ENCODE measurements at regions not wholly inside any gene's neighbourhood (a gene's known extent, or its start where the extent isn't known, plus 50 kb on each side); places are given as distances from the start of the nearest gene placed in this dataset.

- Histone ChIP-seq H3K27ac (ENCODE audit: low read depth in 1 of 2, low read length in 2 of 2) (no peak overlapping the region), H3K36me3 (ENCODE audit: insufficient read depth, low read length) (no peaks in the 10 kb centered on the region), H3K4me3 (ENCODE audit: low read length) (no peak overlapping the region), H3K27me3 (ENCODE audit: control insufficient read depth in 1 of 2, insufficient read depth in 2 of 2, low read length in 2 of 2) (no peaks in the 10 kb centered on the region), H3K9me3 (ENCODE audit: control insufficient read depth in 1 of 2, insufficient read depth in 1 of 2, low read length in 2 of 2) (peaks cover 0 to 12% of the 10 kb centered on the region in 2 experiments), H3K4me1 (ENCODE audit: insufficient read depth, low read length) (no peaks in the 10 kb centered on the region)
- Mint-ChIP-seq H3K27me3 (no peaks in the 10 kb centered on the region), H3K27ac (no peak overlapping the region), H3K36me3 (ENCODE audit: low read depth) (no peaks in the 10 kb centered on the region), H3K4me1 (ENCODE audit: low read depth) (no peaks in the 10 kb centered on the region), H3K4me3 (no peak overlapping the region), H3K9me3 (peaks cover 7% of the 10 kb centered on the region)
- DNase-seq (peak in 1 of 14 experiments; percentile 2), ATAC-seq (ENCODE audit: poor library complexity) (no peak)
- intact Hi-C loops (cut with DNase I, micrococcal nuclease), result no loop called here
- no peak for TF ChIP-seq CTCF (IDR thresholded peaks at IDR 0.05)
- ChIA-PET CTCF (no interaction called here), POLR2A (no interaction called here)
Observed at GRCh38 chr6:76810286-76810685, 653.0 kb downstream of the HTR1B start.

GRCh38 chr6:76803038-76803580 lies 660.2 kb downstream of the HTR1B start:
- Histone ChIP-seq H3K27me3 (ENCODE audit: control insufficient read depth in 1 of 2, insufficient read depth in 2 of 2, low read length in 2 of 2) (no peaks in the 10 kb centered on the region), H3K4me1 (ENCODE audit: insufficient read depth, low read length) (no peaks in the 10 kb centered on the region), H3K4me3 (ENCODE audit: low read length) (no peak overlapping the region), H3K9me3 (ENCODE audit: control insufficient read depth in 1 of 2, insufficient read depth in 1 of 2, low read length in 2 of 2) (peaks cover 0 to 6% of the 10 kb centered on the region in 2 experiments), H3K27ac (ENCODE audit: low read depth in 1 of 2, low read length in 2 of 2) (no peak overlapping the region), H3K36me3 (ENCODE audit: insufficient read depth, low read length) (no peaks in the 10 kb centered on the region)
- no peak overlapping the region for H3K27ac Mint-ChIP-seq
- H3K36me3 Mint-ChIP-seq (ENCODE audit: low read depth), result no peaks in the 10 kb centered on the region
- H3K4me3 Mint-ChIP-seq, result no peak overlapping the region
- TF ChIP-seq CTCF (IDR thresholded peaks at IDR 0.05), result no peak
- intact Hi-C loops (cut with DNase I, micrococcal nuclease), result no loop called here
- H3K4me1 Mint-ChIP-seq (ENCODE audit: low read depth), result no peaks in the 10 kb centered on the region
- no peak for ATAC-seq (ENCODE audit: poor library complexity)
- CTCF ChIA-PET, result no interaction called here
- H3K27me3 Mint-ChIP-seq, result no peaks in the 10 kb centered on the region
- peaks cover 17% of the 10 kb centered on the region for H3K9me3 Mint-ChIP-seq
- DNase-seq, result no peak
- POLR2A ChIA-PET, result no interaction called here

- no peak overlapping the region for H3K4me3 Mint-ChIP-seq
- DNase-seq (no peak), ATAC-seq (ENCODE audit: poor library complexity) (no peak)
- H3K36me3 Mint-ChIP-seq (ENCODE audit: low read depth), result no peaks in the 10 kb centered on the region
- no peak overlapping the region for H3K27ac Mint-ChIP-seq
- ChIA-PET CTCF (no interaction called here), POLR2A (no interaction called here)
- TF ChIP-seq CTCF (IDR thresholded peaks at IDR 0.05), result no peak
- no peaks in the 10 kb centered on the region for H3K27me3 Mint-ChIP-seq
- peaks cover 0 to 7% of the 10 kb centered on the region in 2 experiments for H3K9me3 ChIP-seq (ENCODE audit: control insufficient read depth in 1 of 2, insufficient read depth in 1 of 2, low read length in 2 of 2)
- no peaks in the 10 kb centered on the region for H3K4me1 Mint-ChIP-seq (ENCODE audit: low read depth)
- H3K27ac ChIP-seq (ENCODE audit: low read depth in 1 of 2, low read length in 2 of 2), result no peak overlapping the region
- H3K27me3 ChIP-seq (ENCODE audit: control insufficient read depth in 1 of 2, insufficient read depth in 2 of 2, low read length in 2 of 2), result no peaks in the 10 kb centered on the region
- peaks cover 9% of the 10 kb centered on the region for H3K9me3 Mint-ChIP-seq
- H3K36me3 ChIP-seq (ENCODE audit: insufficient read depth, low read length), result no peaks in the 10 kb centered on the region
- H3K4me1 ChIP-seq (ENCODE audit: insufficient read depth, low read length), result no peaks in the 10 kb centered on the region
- no peak overlapping the region for H3K4me3 ChIP-seq (ENCODE audit: low read length)
- intact Hi-C loops (cut with DNase I, micrococcal nuclease), result no loop called here
Observed at GRCh38 chr6:76792394-76792793, 670.9 kb downstream of the HTR1B start.

Measured in CD4-positive, alpha-beta T cell (primary cell).